ENCODE measurements at regions not wholly inside any gene's neighbourhood (a gene's known extent, or its start where the extent isn't known, plus 50 kb on each side); places are given as distances from the start of the nearest gene placed in this dataset.

- no peak overlapping the region for H3K4me3 ChIP-seq (ENCODE audit: low read length)
- TF ChIP-seq, protein P1, sequence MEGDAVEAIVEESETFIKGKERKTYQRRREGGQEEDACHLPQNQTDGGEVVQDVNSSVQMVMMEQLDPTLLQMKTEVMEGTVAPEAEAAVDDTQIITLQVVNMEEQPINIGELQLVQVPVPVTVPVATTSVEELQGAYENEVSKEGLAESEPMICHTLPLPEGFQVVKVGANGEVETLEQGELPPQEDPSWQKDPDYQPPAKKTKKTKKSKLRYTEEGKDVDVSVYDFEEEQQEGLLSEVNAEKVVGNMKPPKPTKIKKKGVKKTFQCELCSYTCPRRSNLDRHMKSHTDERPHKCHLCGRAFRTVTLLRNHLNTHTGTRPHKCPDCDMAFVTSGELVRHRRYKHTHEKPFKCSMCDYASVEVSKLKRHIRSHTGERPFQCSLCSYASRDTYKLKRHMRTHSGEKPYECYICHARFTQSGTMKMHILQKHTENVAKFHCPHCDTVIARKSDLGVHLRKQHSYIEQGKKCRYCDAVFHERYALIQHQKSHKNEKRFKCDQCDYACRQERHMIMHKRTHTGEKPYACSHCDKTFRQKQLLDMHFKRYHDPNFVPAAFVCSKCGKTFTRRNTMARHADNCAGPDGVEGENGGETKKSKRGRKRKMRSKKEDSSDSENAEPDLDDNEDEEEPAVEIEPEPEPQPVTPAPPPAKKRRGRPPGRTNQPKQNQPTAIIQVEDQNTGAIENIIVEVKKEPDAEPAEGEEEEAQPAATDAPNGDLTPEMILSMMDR (conservative IDR thresholded peaks at IDR 0.05; ENCODE audit: low read depth, low read length), result no peak
- DNase-seq (ENCODE audit: low read depth), result no peak
Measured at GRCh38 chr19:5216141-5216847, 124.3 kb downstream of the PTPRS start.

DNA sequence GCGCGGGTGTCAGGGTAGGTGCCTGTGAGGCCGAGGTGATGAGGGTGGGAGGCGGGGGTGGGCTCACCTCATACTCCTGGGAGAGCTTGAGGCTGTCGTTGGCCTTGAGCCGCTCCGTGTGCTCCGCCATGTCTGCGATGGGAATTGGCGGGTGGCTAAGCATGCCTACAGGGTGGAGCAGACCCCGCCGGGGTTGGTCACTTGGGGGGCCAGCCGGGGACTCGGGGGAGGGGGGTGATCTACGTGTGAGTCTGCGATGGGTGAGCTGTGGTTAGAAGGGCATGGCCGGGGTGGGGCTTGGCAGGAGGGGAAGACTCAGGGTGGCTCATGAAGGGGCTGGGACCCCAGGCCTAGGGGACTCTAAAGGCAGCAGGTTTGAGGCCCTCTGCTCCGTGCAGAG is 125.2 kb downstream of the PTPRS start:
- no peak overlapping the region for H3K4me3 ChIP-seq (ENCODE audit: low read length)
- TF ChIP-seq, protein P1 (conservative IDR thresholded peaks at IDR 0.05; ENCODE audit: low read depth, low read length), result no peak
- DNase-seq (ENCODE audit: low read depth), result no peak

DNA sequence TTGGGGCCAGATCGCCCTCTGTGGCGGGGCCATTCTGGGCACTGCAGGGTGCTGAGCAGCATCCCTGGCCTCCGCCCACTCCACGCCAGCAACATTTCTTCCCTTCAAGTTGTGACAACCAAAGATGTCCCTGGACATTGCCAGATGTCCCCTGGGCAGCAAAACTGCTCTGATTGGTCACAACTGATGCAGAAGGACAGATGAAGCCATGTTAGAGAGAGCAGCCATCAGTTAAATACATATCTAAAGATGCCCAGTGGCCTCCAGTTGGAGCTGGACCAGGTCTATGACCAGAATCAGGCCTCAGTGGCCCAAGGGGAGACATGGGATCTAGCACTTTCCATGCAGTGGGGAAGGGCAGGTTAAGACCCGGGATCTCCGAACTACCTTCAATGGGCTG is 125.7 kb downstream of the PTPRS start:
- DNase-seq (ENCODE audit: low read depth), result no peak
- H3K4me3 ChIP-seq (ENCODE audit: low read length), result no peak overlapping the region
- TF ChIP-seq, protein P1 (conservative IDR thresholded peaks at IDR 0.05; ENCODE audit: low read depth, low read length), result no peak

DNA sequence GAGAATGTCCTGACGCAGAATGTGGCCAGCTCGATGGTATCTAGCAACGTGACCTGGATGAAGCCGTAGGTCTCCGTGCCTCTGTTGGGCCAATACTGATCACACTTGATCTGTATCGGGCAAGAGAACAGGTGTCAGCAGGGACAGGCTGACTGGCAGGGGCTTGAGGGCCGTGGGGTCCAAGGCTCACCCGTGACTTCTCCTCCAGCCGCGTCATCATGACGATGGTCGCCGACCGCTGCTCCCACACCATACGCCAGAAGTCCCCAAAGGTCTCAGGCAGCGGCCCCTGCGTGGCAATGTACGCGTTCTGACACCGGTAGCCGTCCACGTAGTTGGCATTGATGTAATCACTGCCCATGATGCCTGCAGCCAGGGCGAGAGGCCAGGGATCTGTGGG is 126.2 kb downstream of the PTPRS start:
- no peak overlapping the region for H3K4me3 ChIP-seq (ENCODE audit: low read length)
- DNase-seq (ENCODE audit: low read depth), result no peak
- TF ChIP-seq, protein P1 (conservative IDR thresholded peaks at IDR 0.05; ENCODE audit: low read depth, low read length), result no peak

DNA sequence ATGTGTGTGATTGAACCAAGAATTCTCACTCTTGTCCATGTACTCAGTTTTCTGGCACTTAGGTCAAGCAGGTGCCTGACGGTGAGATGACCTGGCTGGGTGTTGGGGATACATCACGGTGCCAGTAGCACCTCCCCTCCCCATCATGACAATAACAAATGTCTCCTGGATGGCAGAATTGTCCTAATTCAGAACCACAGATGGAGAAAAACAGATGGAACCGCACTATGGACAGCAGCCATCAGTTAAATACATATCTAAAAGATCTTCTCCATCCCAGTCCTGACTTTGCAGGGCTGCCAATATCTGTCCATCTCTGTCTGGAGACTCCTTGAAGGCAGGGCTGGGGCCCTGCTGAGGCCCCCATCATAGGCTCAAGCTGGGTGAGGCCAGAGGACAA is 126.9 kb downstream of the PTPRS start:
- TF ChIP-seq, protein P1 (conservative IDR thresholded peaks at IDR 0.05; ENCODE audit: low read depth, low read length), result no peak
- DNase-seq (ENCODE audit: low read depth), result no peak
- H3K4me3 ChIP-seq (ENCODE audit: low read length), result no peak overlapping the region

GRCh38 chr19:5212101-5212500 is 128.5 kb downstream of the PTPRS start:
- TF ChIP-seq, protein P1 (conservative IDR thresholded peaks at IDR 0.05; ENCODE audit: low read depth, low read length), result no peak
- H3K4me3 ChIP-seq (ENCODE audit: low read length), result no peak overlapping the region
- no peak for DNase-seq (ENCODE audit: low read depth)

DNA sequence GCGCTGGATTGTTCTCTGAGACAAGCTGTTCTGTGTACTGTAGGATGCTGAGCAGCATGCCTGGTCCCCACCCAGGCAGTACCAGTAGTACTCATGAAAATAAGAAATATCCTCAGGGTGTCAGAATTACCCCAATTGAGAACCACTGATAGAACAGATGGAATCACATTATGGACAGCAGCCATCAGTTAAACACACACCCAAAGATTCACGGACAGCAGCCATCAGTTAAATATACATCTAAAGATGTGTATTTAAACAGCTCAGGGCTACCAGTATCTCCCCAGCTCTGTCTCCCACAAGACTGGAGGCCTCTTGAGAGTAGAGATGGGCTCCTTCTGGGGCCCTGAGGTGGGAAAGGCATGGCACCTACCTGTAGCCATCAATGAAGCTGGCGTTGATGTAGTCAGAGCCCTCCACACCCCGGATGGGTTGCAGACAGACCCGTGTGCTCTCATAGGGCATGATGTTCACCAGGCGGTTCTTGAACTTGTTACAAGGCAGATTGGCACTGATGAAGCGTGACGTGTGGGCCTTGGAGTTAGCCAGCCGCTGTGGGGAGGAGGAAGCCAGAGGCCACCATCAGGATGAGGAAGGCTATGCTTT is 129.3 kb downstream of the PTPRS start:
- no peak for DNase-seq (ENCODE audit: low read depth)
- TF ChIP-seq, protein P1 (conservative IDR thresholded peaks at IDR 0.05; ENCODE audit: low read depth, low read length), result no peak
- H3K4me3 ChIP-seq (ENCODE audit: low read length), result no peak overlapping the region

Measured in retinal pigment epithelial cell (primary cell).